A673 (cell line): ENCODE measurements at regions not wholly inside any gene's neighbourhood (a gene's known extent, or its start where the extent isn't known, plus 50 kb on each side); places are given as distances from the start of the nearest gene placed in this dataset.
"Not testable (repeated sequence)": the region's sequence is repeated elsewhere in the genome, so short reads cannot be mapped to it uniquely, and the experiment has no call there.

Experiments used
- BruUV-seq: library from RNA; stranded (reverse); fragments of 400-500 nt; replicated peaks from 2 replicates; lab custom pipeline; 2021; lab: Mats Ljungman, UMichigan
- CTCF ChIA-PET: fragments of 300-600 bp; sonication (Branson Sonifier 250); formaldehyde crosslinking; loops from one replicate; lab custom pipeline; 2022; ENCODE audit warnings: antibody characterized with exemption; lab: Charles Lee
- POLR2A ChIA-PET: fragments of 300-600 bp; sonication (Branson Sonifier 250); formaldehyde crosslinking; loops from one replicate; lab custom pipeline; 2022; ENCODE audit warnings: antibody characterized with exemption; ENCODE audit not compliant: low non-redundant PET; lab: Charles Lee
- DNase-seq: peaks from one replicate; pipeline ENCODE4 v3.0.0-alpha.2; 2015; ENCODE audit warnings: low spot score
- H3K27ac ChIP-seq: fragments of 200-600 bp; sonication (generic); 2 replicates; pipeline ENCODE4 v1.5.1; 2016; ENCODE audit warnings: mixed run types, low read depth, mild to moderate bottlenecking, mixed read lengths, antibody characterized with exemption, low read length; ENCODE audit not compliant: poor library complexity, severe bottlenecking
- H3K27me3 ChIP-seq: fragments of 200-600 bp; sonication (generic); replicated peaks from 2 replicates; pipeline ENCODE4 v1.6.1; 2017; ENCODE audit warnings: mixed run types, low read depth, mild to moderate bottlenecking, mixed read lengths, antibody characterized with exemption, low read length; ENCODE audit not compliant: insufficient read depth, poor library complexity
- H3K36me3 ChIP-seq: fragments of 200-600 bp; sonication (generic); 2 replicates; pipeline ENCODE4 v1.6.1; 2016; ENCODE audit warnings: mixed run types, mild to moderate bottlenecking, mixed read lengths, antibody characterized with exemption, low read length; ENCODE audit not compliant: insufficient read depth, poor library complexity, severe bottlenecking
- H3K4me1 ChIP-seq: fragments of 200-600 bp; sonication (generic); 2 replicates; pipeline ENCODE4 v1.6.1; 2017; ENCODE audit warnings: mixed run types, mild to moderate bottlenecking, mixed read lengths, antibody characterized with exemption, low read length; ENCODE audit not compliant: insufficient read depth, poor library complexity, severe bottlenecking
- H3K4me3 ChIP-seq: fragments of 200-600 bp; sonication (generic); 2 replicates; pipeline ENCODE4 v1.5.1; 2016; ENCODE audit warnings: low read depth, mixed run types, mild to moderate bottlenecking, mixed read lengths, low read length; ENCODE audit not compliant: poor library complexity, severe bottlenecking
- H3K9me3 ChIP-seq: fragments of 200-600 bp; sonication (generic); 2 replicates; pipeline ENCODE4 v1.6.1; 2016; ENCODE audit warnings: mixed run types, low read depth, mild to moderate bottlenecking, mixed read lengths, antibody characterized with exemption, low read length; ENCODE audit not compliant: poor library complexity, severe bottlenecking
- intact Hi-C: fragments of 100-400 bp; cut with micrococcal nuclease; formaldehyde crosslinking; loops from one replicate; pipeline ENCODE4 v1.10.0; 2022; ENCODE audit not compliant: unreplicated experiment

GRCh38 chr1:206356310-206356709 lies 114.0 kb upstream of the IKBKE start:
- H3K27ac ChIP-seq, POLR2A ChIA-PET, CTCF ChIA-PET, H3K4me1 ChIP-seq, BruUV-seq, H3K4me3 ChIP-seq, DNase-seq, intact Hi-C loops, H3K36me3 ChIP-seq, H3K9me3 ChIP-seq, H3K27me3 ChIP-seq: not testable (repeated sequence)

GRCh38 chr1:206357962-206358361 lies 112.3 kb upstream of the IKBKE start:
- CTCF ChIA-PET, H3K4me3 ChIP-seq, H3K27ac ChIP-seq, H3K36me3 ChIP-seq, H3K27me3 ChIP-seq, H3K4me1 ChIP-seq, BruUV-seq, intact Hi-C loops, DNase-seq, POLR2A ChIA-PET, H3K9me3 ChIP-seq: not testable (repeated sequence)

GRCh38 chr1:206358771-206359170 lies 111.5 kb upstream of the IKBKE start:
- H3K4me1 ChIP-seq, H3K4me3 ChIP-seq, H3K27me3 ChIP-seq, CTCF ChIA-PET, H3K9me3 ChIP-seq, H3K27ac ChIP-seq, POLR2A ChIA-PET, BruUV-seq, H3K36me3 ChIP-seq, DNase-seq, intact Hi-C loops: not testable (repeated sequence)

- H3K36me3 ChIP-seq, POLR2A ChIA-PET, CTCF ChIA-PET, BruUV-seq, H3K9me3 ChIP-seq, H3K4me3 ChIP-seq, H3K27me3 ChIP-seq, intact Hi-C loops, H3K4me1 ChIP-seq, H3K27ac ChIP-seq, DNase-seq: not testable (repeated sequence)
Measured at GRCh38 chr1:206359377-206359776, 110.9 kb upstream of the IKBKE start.

GRCh38 chr1:206361978-206362543 lies 108.2 kb upstream of the IKBKE start:
- DNase-seq, H3K4me1 ChIP-seq, CTCF ChIA-PET: not testable (repeated sequence)

GRCh38 chr1:206362994-206363393 lies 107.3 kb upstream of the IKBKE start:
- CTCF ChIA-PET, H3K27me3 ChIP-seq, DNase-seq, H3K4me3 ChIP-seq, POLR2A ChIA-PET, H3K27ac ChIP-seq, H3K36me3 ChIP-seq, H3K4me1 ChIP-seq, H3K9me3 ChIP-seq, intact Hi-C loops, BruUV-seq: not testable (repeated sequence)

More at GRCh38 chr1:206361978-206362543, 108.2 kb upstream of the IKBKE start:
- H3K4me3 ChIP-seq, BruUV-seq, H3K27ac ChIP-seq, intact Hi-C loops, H3K9me3 ChIP-seq, H3K27me3 ChIP-seq, H3K36me3 ChIP-seq, POLR2A ChIA-PET: not testable (repeated sequence)

- DNase-seq, H3K36me3 ChIP-seq, intact Hi-C loops, CTCF ChIA-PET, H3K27ac ChIP-seq, H3K27me3 ChIP-seq, H3K9me3 ChIP-seq, H3K4me1 ChIP-seq, POLR2A ChIA-PET, H3K4me3 ChIP-seq, BruUV-seq: not testable (repeated sequence)
Measured at GRCh38 chr1:206365271-206365670, 105.0 kb upstream of the IKBKE start.

GRCh38 chr1:206366131-206366530 lies 104.1 kb upstream of the IKBKE start:
- H3K27ac ChIP-seq, H3K9me3 ChIP-seq, POLR2A ChIA-PET, H3K4me1 ChIP-seq, H3K27me3 ChIP-seq, H3K4me3 ChIP-seq, intact Hi-C loops, BruUV-seq, H3K36me3 ChIP-seq, CTCF ChIA-PET: not testable (repeated sequence)
- peak; percentile 82 for DNase-seq
